K562 (cell line): ENCODE measurements at regions not wholly inside any gene's neighbourhood (a gene's known extent, or its start where the extent isn't known, plus 50 kb on each side); places are given as distances from the start of the nearest gene placed in this dataset.

Experiments
- ATAC-seq: fragments of 200-7000 bp; cut with Tn5 transposase; 3 replicates; pipeline ENCODE4 v1.9.1; 2020; ENCODE audit warnings: moderate library complexity
- BruUV-seq: library from RNA; stranded (reverse); fragments of 400-500 nt; replicated peaks from 2 replicates; lab custom pipeline; 2021; lab: Mats Ljungman, UMichigan
- CTCF ChIA-PET: fragments of 300-600 bp; formaldehyde crosslinking; extraction: SDS; loops from one replicate; lab custom pipeline; 2021; ENCODE audit warnings: low intra/inter-chr PET ratio; lab: Yijun Ruan, JAX
- POLR2A ChIA-PET: fragments of 300-600, 350-650 bp; sonication (Branson Sonifier 250); formaldehyde crosslinking; extraction: SDS; loops from one replicate; lab custom pipeline; 2021; ENCODE audit warnings: antibody characterized with exemption, inconsistent platforms; lab: Yijun Ruan, JAX
- DNase-seq, 4 experiments: peaks; one replicate each; pipeline versions ENCODE4 v3.0.0 to v3.0.0-alpha.2; 2011 to 2018; ENCODE audit warnings: low spot score in 3 of 4, mixed read lengths in 3 of 4; ENCODE audit errors: extremely low read depth in 1 of 4
- FAIRE-seq: peaks from 2 replicates; lab custom pipeline; 2011; peaks lifted over from hg19 to GRCh38; lab: Jason Lieb, UNC
- H2AFZ ChIP-seq: 2 replicates; pipeline ENCODE4 v1.6.0; 2011; ENCODE audit warnings: low read depth, low read length, control low read depth, inconsistent platforms
- H3K27ac ChIP-seq: fragments of 200-600 bp; 3 replicates; pipeline ENCODE4 v1.8.0; 2011; ENCODE audit warnings: low read depth, mild to moderate bottlenecking, control low read depth, inconsistent platforms, low read length, moderate library complexity, mixed read lengths; ENCODE audit errors: extremely low read depth
- H3K27me3 ChIP-seq, 2 experiments: fragments of 300-600 bp in 1 of 2; 2 replicates in 1 of 2; 3 replicates in 1 of 2; pipeline versions ENCODE4 v1.6.0 to v1.8.0; 2011; ENCODE audit warnings: inconsistent platforms in 2 of 2, low read length in 2 of 2, mild to moderate bottlenecking in 1 of 2, mixed read lengths in 1 of 2, moderate library complexity in 1 of 2; ENCODE audit not compliant: control insufficient read depth in 2 of 2, insufficient read depth in 2 of 2
- H3K36me3 ChIP-seq: fragments of 300-600 bp; 3 replicates; pipeline ENCODE4 v1.8.0; 2011; ENCODE audit warnings: mild to moderate bottlenecking, low read length, inconsistent platforms; ENCODE audit not compliant: control insufficient read depth, insufficient read depth
- H3K4me1 ChIP-seq, 2 experiments: fragments of 200-600 bp in 1 of 2; replicated peaks in 1 of 2; 2 replicates in 1 of 2; 3 replicates in 1 of 2; pipeline versions ENCODE4 v1.5.1 to v1.8.0; 2011; ENCODE audit warnings: inconsistent platforms in 2 of 2, low read length in 2 of 2, mild to moderate bottlenecking in 1 of 2, mixed read lengths in 1 of 2, moderate library complexity in 1 of 2; ENCODE audit not compliant: control insufficient read depth in 2 of 2, insufficient read depth in 2 of 2
- H3K4me2 ChIP-seq: 2 replicates; pipeline ENCODE4 v1.6.1; 2011; ENCODE audit warnings: low read length, control low read depth, inconsistent platforms, mixed read lengths; ENCODE audit not compliant: insufficient read depth
- H3K4me3 ChIP-seq: fragments of 200-600 bp; sonication (generic), shearing (Covaris generic); 2 replicates; pipeline ENCODE4 v1.5.1; 2016; ENCODE audit warnings: control low read depth, inconsistent platforms
- H3K79me2 ChIP-seq: fragments of 200-600 bp; 3 replicates; pipeline ENCODE4 v1.8.0; 2011; ENCODE audit warnings: low read length, inconsistent platforms; ENCODE audit not compliant: control insufficient read depth, insufficient read depth
- H3K9ac ChIP-seq, 2 experiments: 2 replicates each; pipeline versions ENCODE4 v1.6.0 to v1.6.1; 2011; ENCODE audit warnings: low read depth in 2 of 2, low read length in 2 of 2, control low read depth in 1 of 2, inconsistent platforms in 1 of 2, mild to moderate bottlenecking in 1 of 2, mixed read lengths in 1 of 2; ENCODE audit not compliant: insufficient read depth in 1 of 2
- H3K9me1 ChIP-seq: one replicate; pipeline ENCODE4 v1.6.0; 2011; ENCODE audit warnings: inconsistent platforms, mild to moderate bottlenecking, low read length, moderate library complexity; ENCODE audit not compliant: control insufficient read depth, insufficient read depth
- H3K9me3 ChIP-seq: replicated peaks from 2 replicates; pipeline ENCODE4 v1.5.1; 2011; ENCODE audit warnings: low read depth, low read length, inconsistent platforms; ENCODE audit not compliant: control insufficient read depth, insufficient read depth
- H4K20me1 ChIP-seq: replicated peaks from 2 replicates; pipeline ENCODE4 v1.6.1; 2011; ENCODE audit warnings: low read length, inconsistent platforms, mixed read lengths; ENCODE audit not compliant: control insufficient read depth, insufficient read depth
- ERF ChIP-seq: fragments of 450-650 bp; formaldehyde crosslinking; IDR thresholded peaks from 2 replicates; pipeline ENCODE4 v1.4.0; 2020; ENCODE audit warnings: mild to moderate bottlenecking, mixed read lengths
- KLF6 ChIP-seq: fragments of 250-450 bp; sonication (Bioruptor Pico); IDR thresholded peaks from 2 replicates; pipeline ENCODE4 v1.4.0; 2020; ENCODE audit warnings: mild to moderate bottlenecking, moderate library complexity, borderline replicate concordance
- MYC ChIP-seq, 2 experiments: fragments of 250-450 bp in 1 of 2; sonication (Bioruptor Pico) in 1 of 2; IDR thresholded peaks; 2 replicates each; pipeline versions ENCODE4 v1.5.1 to v1.6.1; 2012 to 2021; ENCODE audit warnings: low read depth in 2 of 2, borderline replicate concordance in 1 of 2, improper control_type of control experiment in 1 of 2, low read length in 1 of 2, mild to moderate bottlenecking in 1 of 2, moderate library complexity in 1 of 2
- SLC30A9 ChIP-seq: fragments of 250-450 bp; sonication (Bioruptor Pico); IDR thresholded peaks from 2 replicates; pipeline ENCODE4 v1.8.0; 2022; ENCODE audit warnings: mild to moderate bottlenecking, moderate library complexity
- WHSC1 ChIP-seq: IDR thresholded peaks from one replicate; pipeline ENCODE4 v1.6.1; 2012; ENCODE audit warnings: low read length, control low read depth, inconsistent platforms
- WGBS: fragments of 100-300 bp; shearing (Covaris generic); methylation state at CpG from one replicate; pipeline ENCODE4 v1.1.6; 2016; ENCODE audit warnings: low coverage, mixed read lengths; ENCODE audit not compliant: insufficient coverage; ENCODE audit errors: missing lambda C conversion rate; 5-methylcytosine and 5-hydroxymethylcytosine counted together
- in situ Hi-C: fragments of 300-500 bp; cut with MboI; formaldehyde crosslinking; loops from 4 replicates; pipeline ENCODE4 v1.15.0; 2018; ENCODE audit warnings: inconsistent platforms, mixed read lengths
- intact Hi-C: fragments of 100-400 bp; cut with micrococcal nuclease; formaldehyde crosslinking; loops from 2 replicates; pipeline ENCODE4 v1.14.2; 2022
- TF ChIP-seq, protein P1 (sequence below): fragments of 150-350 bp; IDR thresholded peaks from 2 replicates; pipeline ENCODE4 v1.6.1; 2014; ENCODE audit warnings: low read depth, mild to moderate bottlenecking, low read length, borderline replicate concordance

- 0% methylated on average over 5 of the region's 5 CpGs for WGBS
- ATAC-seq = no peak
- Histone ChIP-seq H4K20me1 (no peaks in the 10 kb centered on the region; the same call in 1 of the 2 replicates), H3K4me1 (no peaks in the 10 kb centered on the region), H3K79me2 (no peaks in the 10 kb centered on the region), H3K9me1 (no peaks in the 10 kb centered on the region), H3K27me3 (no peaks in the 10 kb centered on the region), H3K9me3 (no peaks in the 10 kb centered on the region), H3K9ac (no peak overlapping the region), H3K4me2 (no peak overlapping the region), H2AFZ (no peak overlapping the region), H3K27ac (no peak overlapping the region), H3K36me3 (no peaks in the 10 kb centered on the region), H3K4me3 (no peak overlapping the region)
- CTCF ChIA-PET = no interaction called here
- no peak for DNase-seq
- intact Hi-C loops (no loop called here), in situ Hi-C loops (no loop called here)
- FAIRE-seq = no peak
- no peak for TF ChIP-seq MYC (IDR thresholded peaks at IDR 0.05; ENCODE audit: low read depth, low read length)
- TF ChIP-seq MYC (CRISPR knock-in tag; IDR thresholded peaks at IDR 0.05; ENCODE audit: borderline replicate concordance, low read depth) = no peak
- TF ChIP-seq, protein P1, sequence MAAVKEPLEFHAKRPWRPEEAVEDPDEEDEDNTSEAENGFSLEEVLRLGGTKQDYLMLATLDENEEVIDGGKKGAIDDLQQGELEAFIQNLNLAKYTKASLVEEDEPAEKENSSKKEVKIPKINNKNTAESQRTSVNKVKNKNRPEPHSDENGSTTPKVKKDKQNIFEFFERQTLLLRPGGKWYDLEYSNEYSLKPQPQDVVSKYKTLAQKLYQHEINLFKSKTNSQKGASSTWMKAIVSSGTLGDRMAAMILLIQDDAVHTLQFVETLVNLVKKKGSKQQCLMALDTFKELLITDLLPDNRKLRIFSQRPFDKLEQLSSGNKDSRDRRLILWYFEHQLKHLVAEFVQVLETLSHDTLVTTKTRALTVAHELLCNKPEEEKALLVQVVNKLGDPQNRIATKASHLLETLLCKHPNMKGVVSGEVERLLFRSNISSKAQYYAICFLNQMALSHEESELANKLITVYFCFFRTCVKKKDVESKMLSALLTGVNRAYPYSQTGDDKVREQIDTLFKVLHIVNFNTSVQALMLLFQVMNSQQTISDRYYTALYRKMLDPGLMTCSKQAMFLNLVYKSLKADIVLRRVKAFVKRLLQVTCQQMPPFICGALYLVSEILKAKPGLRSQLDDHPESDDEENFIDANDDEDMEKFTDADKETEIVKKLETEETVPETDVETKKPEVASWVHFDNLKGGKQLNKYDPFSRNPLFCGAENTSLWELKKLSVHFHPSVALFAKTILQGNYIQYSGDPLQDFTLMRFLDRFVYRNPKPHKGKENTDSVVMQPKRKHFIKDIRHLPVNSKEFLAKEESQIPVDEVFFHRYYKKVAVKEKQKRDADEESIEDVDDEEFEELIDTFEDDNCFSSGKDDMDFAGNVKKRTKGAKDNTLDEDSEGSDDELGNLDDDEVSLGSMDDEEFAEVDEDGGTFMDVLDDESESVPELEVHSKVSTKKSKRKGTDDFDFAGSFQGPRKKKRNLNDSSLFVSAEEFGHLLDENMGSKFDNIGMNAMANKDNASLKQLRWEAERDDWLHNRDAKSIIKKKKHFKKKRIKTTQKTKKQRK = no peak
- TF ChIP-seq ERF (CRISPR knock-in tag) = no peak
- no peak for TF ChIP-seq KLF6 (CRISPR knock-in tag)
- no peak for TF ChIP-seq SLC30A9 (CRISPR knock-in tag)
- no peak for TF ChIP-seq WHSC1
- POLR2A ChIA-PET = interaction anchor here (0.9 kb wide), 1 partner anchor 23 kb away, joined by 3 read pairs; no protein-coding TSS in a partner anchor
- no TSS peak for BruUV-seq
Measured at GRCh38 chr9:108664309-108665255, 191.2 kb downstream of the ACTL7B start.
